Neural progenitor cell (in vitro differentiated cells): ENCODE measurements at regions not wholly inside any gene's neighbourhood (a gene's known extent, or its start where the extent isn't known, plus 50 kb on each side); places are given as distances from the start of the nearest gene placed in this dataset.
A peak's percentile ranks its signal among the peaks of the same experiment; 100 is the strongest.

Experiments
- DNase-seq: peaks from one replicate; pipeline ENCODE4 v3.0.0-alpha.2; 2016; ENCODE audit warnings: low spot score
- H2AFZ ChIP-seq: fragments of 200-600 bp; sonication (generic); replicated peaks from 2 replicates; pipeline ENCODE4 v1.6.1; 2016; ENCODE audit warnings: antibody characterized with exemption
- H3F3A ChIP-seq: fragments of 200-600 bp; sonication (generic); 2 replicates; pipeline ENCODE4 v1.6.1; 2016; ENCODE audit warnings: antibody characterized with exemption, low read depth
- H3K27ac ChIP-seq: fragments of 200-600 bp; sonication (generic); 2 replicates; pipeline ENCODE4 v1.5.1; 2016; ENCODE audit warnings: mild to moderate bottlenecking
- H3K27me3 ChIP-seq: fragments of 200-600 bp; sonication (generic); 2 replicates; pipeline ENCODE4 v1.6.1; 2016; ENCODE audit warnings: mild to moderate bottlenecking, moderate library complexity
- H3K36me3 ChIP-seq: fragments of 200-600 bp; sonication (generic); 2 replicates; pipeline ENCODE4 v1.5.1; 2016
- H3K4me1 ChIP-seq: fragments of 200-600 bp; sonication (generic); 2 replicates; pipeline ENCODE4 v1.6.1; 2016; ENCODE audit warnings: mixed run types
- H3K4me2 ChIP-seq: fragments of 200-600 bp; sonication (generic); 2 replicates; pipeline ENCODE4 v1.6.1; 2016
- H3K4me3 ChIP-seq: fragments of 200-600 bp; sonication (generic); 2 replicates; pipeline ENCODE4 v1.5.1; 2016
- H3K79me2 ChIP-seq: fragments of 200-600 bp; sonication (generic); 2 replicates; pipeline ENCODE4 v1.6.1; 2016; ENCODE audit warnings: low read depth
- H3K9ac ChIP-seq: fragments of 200-600 bp; sonication (generic); 2 replicates; pipeline ENCODE4 v1.6.1; 2016
- H3K9me3 ChIP-seq: fragments of 200-600 bp; sonication (generic); 2 replicates; pipeline ENCODE4 v1.5.1; 2016; ENCODE audit warnings: low read depth
- H4K20me1 ChIP-seq: fragments of 200-600 bp; sonication (generic); 2 replicates; pipeline ENCODE4 v1.6.1; 2016; ENCODE audit warnings: low read depth
- H3K27ac Mint-ChIP-seq: 3 replicates; pipeline ENCODE4 v1.8.0; 2021; ENCODE audit warnings: mixed read lengths
- H3K27me3 Mint-ChIP-seq: 2 replicates; pipeline ENCODE4 v1.8.0; 2022; ENCODE audit warnings: low read depth, mild to moderate bottlenecking, inconsistent platforms, moderate library complexity, mixed read lengths; ENCODE audit not compliant: insufficient read depth
- H3K36me3 Mint-ChIP-seq: 3 replicates; pipeline ENCODE4 v1.8.0; 2021; ENCODE audit warnings: mixed read lengths
- H3K4me1 Mint-ChIP-seq: 3 replicates; pipeline ENCODE4 v1.8.0; 2021; ENCODE audit warnings: mixed read lengths
- H3K4me3 Mint-ChIP-seq: 3 replicates; pipeline ENCODE4 v1.8.0; 2021; ENCODE audit warnings: mild to moderate bottlenecking, moderate library complexity, mixed read lengths
- H3K9me3 Mint-ChIP-seq: 3 replicates; pipeline ENCODE4 v1.8.0; 2020; ENCODE audit warnings: mixed read lengths
- CTCF ChIP-seq: fragments of 200-600 bp; sonication (generic); IDR thresholded peaks from 2 replicates; pipeline ENCODE4 v1.5.1; 2017; ENCODE audit warnings: antibody characterized with exemption, mild to moderate bottlenecking
- EZH2 ChIP-seq: fragments of 200-600 bp; sonication (generic); IDR thresholded peaks from 2 replicates; pipeline ENCODE4 v1.6.1; 2017; ENCODE audit warnings: antibody characterized with exemption, mild to moderate bottlenecking, moderate library complexity
- EZH2phosphoT487 ChIP-seq: fragments of 200-600 bp; sonication (generic); IDR thresholded peaks from 2 replicates; pipeline ENCODE4 v1.6.1; 2017; ENCODE audit warnings: antibody characterized with exemption

DNA sequence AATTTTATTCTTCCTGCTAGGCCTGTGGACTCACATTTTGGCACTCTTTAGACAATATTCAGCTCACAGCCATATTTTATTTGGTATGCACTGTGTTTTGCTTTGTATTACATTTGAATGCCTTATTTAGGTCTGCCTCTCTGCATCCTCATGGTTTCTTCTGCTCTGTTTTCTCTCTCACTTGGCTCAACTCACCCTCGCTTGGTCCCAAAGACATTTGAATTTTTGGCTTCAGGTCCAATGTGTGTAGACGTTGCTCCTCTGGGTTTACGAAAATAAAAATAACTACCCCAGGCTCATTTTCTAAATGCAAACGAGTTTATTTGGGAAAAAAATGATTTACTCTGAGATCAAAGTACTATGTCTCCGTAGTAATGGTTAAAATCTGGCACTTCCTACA, 91.1 kb upstream of the REG3A start:
- no peaks in the 10 kb centered on the region for H3K9me3 Mint-ChIP-seq
- Histone ChIP-seq H3K4me1 (no peaks in the 10 kb centered on the region), H3K27me3 (no peaks in the 10 kb centered on the region), H3K4me2 (no peak overlapping the region), H3K9ac (no peak overlapping the region), H4K20me1 (no peaks in the 10 kb centered on the region), H3K9me3 (no peaks in the 10 kb centered on the region), H3K4me3 (no peak overlapping the region), H3F3A (no peaks in the 10 kb centered on the region), H2AFZ (no peak overlapping the region), H3K27ac (no peak overlapping the region), H3K79me2 (no peaks in the 10 kb centered on the region), H3K36me3 (no peaks in the 10 kb centered on the region)
- H3K4me3 Mint-ChIP-seq: no peak overlapping the region
- DNase-seq: no peak
- H3K4me1 Mint-ChIP-seq: no peaks in the 10 kb centered on the region
- no peaks in the 10 kb centered on the region for H3K27me3 Mint-ChIP-seq
- TF ChIP-seq CTCF (no peak), EZH2phosphoT487 (no peak), EZH2 (no peak)
- no peaks in the 10 kb centered on the region for H3K36me3 Mint-ChIP-seq
- H3K27ac Mint-ChIP-seq: no peak overlapping the region

GRCh38 chr2:79248776-79249175, 89.2 kb upstream of the REG3A start:
- H3K27me3 Mint-ChIP-seq: no peaks in the 10 kb centered on the region
- H3K36me3 Mint-ChIP-seq: no peaks in the 10 kb centered on the region
- no peak overlapping the region for H3K27ac ChIP-seq

DNA sequence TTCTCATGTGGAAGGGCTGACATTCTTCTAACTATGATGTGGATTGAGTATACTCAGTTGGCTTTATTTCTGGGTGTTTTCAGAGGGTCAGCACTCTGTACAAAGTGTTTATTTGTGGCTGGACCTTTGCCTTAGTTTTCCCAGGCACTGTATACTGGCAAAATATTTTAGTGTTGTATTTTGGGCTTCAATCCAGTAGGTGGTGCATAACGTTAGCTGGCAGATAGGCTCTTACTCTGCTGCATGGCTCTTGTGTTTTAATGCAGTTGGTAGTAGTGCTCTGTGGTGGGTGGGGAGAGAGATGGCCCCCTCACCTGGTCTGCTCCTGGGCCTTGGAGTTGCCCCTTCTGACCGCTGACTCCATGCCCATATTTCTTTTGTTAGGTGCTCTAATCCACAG, 75.6 kb upstream of the REG3A start:
- Mint-ChIP-seq H3K36me3 (no peaks in the 10 kb centered on the region), H3K27me3 (no peaks in the 10 kb centered on the region), H3K27ac (no peak overlapping the region), H3K4me1 (no peaks in the 10 kb centered on the region), H3K4me3 (no peak overlapping the region), H3K9me3 (peaks cover 8% of the 10 kb centered on the region)
- H3K9ac ChIP-seq: no peak overlapping the region
- no peaks in the 10 kb centered on the region for H3K9me3 ChIP-seq
- H3F3A ChIP-seq: no peaks in the 10 kb centered on the region
- TF ChIP-seq CTCF (peak; percentile 42), EZH2phosphoT487 (no peak)
- peak; percentile 10 for DNase-seq
- no peaks in the 10 kb centered on the region for H3K4me1 ChIP-seq
- H3K4me3 ChIP-seq: no peak overlapping the region
- H3K36me3 ChIP-seq: no peaks in the 10 kb centered on the region
- no peaks in the 10 kb centered on the region for H3K27me3 ChIP-seq
- H3K27ac ChIP-seq: no peak overlapping the region
- H2AFZ ChIP-seq: no peak overlapping the region
- no peaks in the 10 kb centered on the region for H3K79me2 ChIP-seq
- H4K20me1 ChIP-seq: no peaks in the 10 kb centered on the region
- no peak overlapping the region for H3K4me2 ChIP-seq

More at GRCh38 chr2:79248776-79249175, 89.2 kb upstream of the REG3A start:
- H3F3A ChIP-seq: no peaks in the 10 kb centered on the region
- DNase-seq: no peak
- no peak overlapping the region for H3K9ac ChIP-seq
- H3K27ac Mint-ChIP-seq: no peak overlapping the region
- H3K4me1 Mint-ChIP-seq: no peaks in the 10 kb centered on the region
- no peak overlapping the region for H2AFZ ChIP-seq
- no peaks in the 10 kb centered on the region for H3K79me2 ChIP-seq
- TF ChIP-seq EZH2 (no peak), CTCF (no peak), EZH2phosphoT487 (no peak)
- H3K27me3 ChIP-seq: no peaks in the 10 kb centered on the region
- no peak overlapping the region for H3K4me2 ChIP-seq
- H3K4me3 Mint-ChIP-seq: no peak overlapping the region
- no peaks in the 10 kb centered on the region for H3K9me3 Mint-ChIP-seq
- H3K9me3 ChIP-seq: no peaks in the 10 kb centered on the region
- H4K20me1 ChIP-seq: no peaks in the 10 kb centered on the region
- no peaks in the 10 kb centered on the region for H3K36me3 ChIP-seq
- no peaks in the 10 kb centered on the region for H3K4me1 ChIP-seq
- H3K4me3 ChIP-seq: no peak overlapping the region

DNA sequence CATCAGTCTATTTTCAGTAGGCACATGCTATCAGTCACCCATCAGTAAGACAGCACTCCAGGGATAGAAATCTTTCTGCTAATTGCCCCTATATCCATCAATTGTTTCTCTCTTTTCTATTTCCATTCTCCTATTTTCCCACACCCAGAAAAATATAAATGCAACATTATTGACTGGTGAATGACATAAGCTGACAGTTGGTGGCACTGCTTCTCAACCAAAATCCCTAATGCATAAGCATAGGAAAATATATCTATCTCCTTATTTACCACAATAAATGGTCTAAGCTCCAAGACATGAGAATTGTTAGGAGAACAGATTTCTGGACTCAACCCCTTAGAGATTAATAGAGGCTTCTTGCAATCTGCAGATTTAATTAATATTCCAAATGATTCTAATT, 64.0 kb upstream of the REG3A start:
- no peaks in the 10 kb centered on the region for H3K9me3 Mint-ChIP-seq
- H3K27ac ChIP-seq: no peak overlapping the region

More for the DNA sequence above, 64.0 kb upstream of the REG3A start:
- H3F3A ChIP-seq: no peaks in the 10 kb centered on the region
- H3K9me3 ChIP-seq: no peaks in the 10 kb centered on the region
- no peak overlapping the region for H2AFZ ChIP-seq
- no peak for DNase-seq
- H3K27me3 Mint-ChIP-seq: peaks cover 3% of the 10 kb centered on the region
- no peaks in the 10 kb centered on the region for H4K20me1 ChIP-seq
- H3K9ac ChIP-seq: no peak overlapping the region
- H3K36me3 ChIP-seq: no peaks in the 10 kb centered on the region
- no peak overlapping the region for H3K4me3 ChIP-seq
- no peaks in the 10 kb centered on the region for H3K27me3 ChIP-seq
- H3K4me1 ChIP-seq: no peaks in the 10 kb centered on the region
- no peak overlapping the region for H3K4me3 Mint-ChIP-seq
- H3K27ac Mint-ChIP-seq: no peak overlapping the region
- H3K4me1 Mint-ChIP-seq: no peaks in the 10 kb centered on the region
- no peaks in the 10 kb centered on the region for H3K79me2 ChIP-seq
- TF ChIP-seq CTCF: peak; percentile 32
- TF ChIP-seq EZH2: no peak
- no peak for TF ChIP-seq EZH2phosphoT487
- H3K36me3 Mint-ChIP-seq: no peaks in the 10 kb centered on the region
- H3K4me2 ChIP-seq: no peak overlapping the region
